Stimulated activated CD4-positive, alpha-beta T cell treated with anti-CD3 and anti-CD28 coated beads, Interleukin-15, amount 100 ng/mL, for 48 hours (primary cell): ENCODE measurements at regions not wholly inside any gene's neighbourhood (a gene's known extent, or its start where the extent isn't known, plus 50 kb on each side); places are given as distances from the start of the nearest gene placed in this dataset.

Source experiments
- DNase-seq, 2 donors: peaks; one replicate each; pipeline ENCODE4 v3.0.0-alpha.2; 2020; ENCODE audit warnings: low read depth in 2 of 2

GRCh38 chr3:67288466-67289106 lies 290.5 kb downstream of the KBTBD8 start:
- DNase-seq: no peak

GRCh38 chr3:67289626-67290025 lies 291.5 kb downstream of the KBTBD8 start:
- DNase-seq: no peak

- no peak for DNase-seq
Measured at GRCh38 chr3:67290438-67290837, 292.3 kb downstream of the KBTBD8 start.

- DNase-seq: no peak
Measured at GRCh38 chr3:67291287-67292252, 293.5 kb downstream of the KBTBD8 start.

GRCh38 chr3:67292356-67293121 lies 294.4 kb downstream of the KBTBD8 start:
- no peak for DNase-seq

DNA sequence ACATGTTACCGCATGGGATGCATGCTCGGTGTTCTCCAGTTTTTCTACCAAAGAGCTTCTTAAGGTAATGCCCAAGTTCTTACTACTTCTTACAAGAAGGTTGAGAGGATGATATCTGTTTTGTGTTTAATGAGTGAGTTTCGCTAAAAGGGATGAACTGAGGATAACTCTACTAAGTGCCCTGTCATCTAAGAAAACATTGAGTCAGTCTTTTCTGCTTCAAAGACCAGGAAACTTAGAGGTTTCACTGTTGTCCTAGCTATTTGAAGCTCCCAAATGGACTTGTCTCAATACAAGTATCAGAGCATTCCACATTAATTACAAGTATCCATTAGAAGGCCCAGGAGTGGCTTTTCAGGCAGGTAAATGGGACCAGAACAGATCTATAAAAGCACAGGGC lies 296.2 kb downstream of the KBTBD8 start:
- DNase-seq: no peak

- no peak for DNase-seq
Measured at GRCh38 chr3:67296039-67296892, 298.2 kb downstream of the KBTBD8 start.

- no peak for DNase-seq
Measured at GRCh38 chr3:67297715-67298475, 299.8 kb downstream of the KBTBD8 start.

- DNase-seq: no peak
Measured at GRCh38 chr3:67301556-67301955, 303.4 kb downstream of the KBTBD8 start.

GRCh38 chr3:67302489-67302888 lies 304.4 kb downstream of the KBTBD8 start:
- no peak for DNase-seq

- no peak for DNase-seq
Measured at GRCh38 chr3:67305160-67305559, 307.1 kb downstream of the KBTBD8 start.

- no peak for DNase-seq
Measured at GRCh38 chr3:67305922-67306321, 307.8 kb downstream of the KBTBD8 start.

DNA sequence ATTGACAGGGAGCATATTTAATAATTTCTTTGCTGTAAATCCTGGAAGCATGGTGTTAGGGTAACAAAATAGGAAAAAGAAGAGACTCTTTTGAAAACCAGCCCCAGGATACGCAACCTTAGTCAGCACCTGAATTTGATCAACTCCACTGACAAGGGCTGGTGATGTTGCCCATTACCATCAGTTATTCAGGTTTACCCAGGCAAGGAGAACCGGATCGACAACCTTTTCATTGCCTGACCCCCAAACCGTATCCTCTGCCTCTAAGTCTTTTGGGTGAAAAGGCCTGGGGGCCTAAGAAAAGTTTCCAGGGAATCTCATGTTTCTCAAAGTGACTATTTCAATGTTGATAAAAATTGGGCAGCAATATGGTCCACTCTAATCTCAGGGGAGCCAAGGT lies 313.3 kb downstream of the KBTBD8 start:
- no peak for DNase-seq

DNA sequence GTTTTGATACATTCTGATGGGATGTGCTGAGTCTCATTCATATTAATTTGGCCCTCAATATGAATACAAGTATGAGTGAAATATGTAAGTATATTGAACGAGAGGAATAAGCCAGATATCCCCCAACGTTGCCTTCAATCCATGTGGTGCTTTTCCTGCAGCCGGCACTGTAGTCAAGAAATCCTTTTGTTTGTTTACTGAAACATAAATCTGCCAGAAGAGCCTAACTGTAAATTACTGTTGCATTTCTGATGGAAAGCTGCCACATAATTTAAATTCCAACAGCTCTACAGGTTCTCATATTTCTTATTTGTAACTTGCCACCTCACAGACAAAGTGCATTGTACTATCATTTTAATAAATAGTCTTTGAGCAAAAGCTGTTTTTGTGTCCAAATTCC lies 314.0 kb downstream of the KBTBD8 start:
- DNase-seq: no peak

GRCh38 chr3:67318162-67318561 lies 320.1 kb downstream of the KBTBD8 start:
- no peak for DNase-seq

DNA sequence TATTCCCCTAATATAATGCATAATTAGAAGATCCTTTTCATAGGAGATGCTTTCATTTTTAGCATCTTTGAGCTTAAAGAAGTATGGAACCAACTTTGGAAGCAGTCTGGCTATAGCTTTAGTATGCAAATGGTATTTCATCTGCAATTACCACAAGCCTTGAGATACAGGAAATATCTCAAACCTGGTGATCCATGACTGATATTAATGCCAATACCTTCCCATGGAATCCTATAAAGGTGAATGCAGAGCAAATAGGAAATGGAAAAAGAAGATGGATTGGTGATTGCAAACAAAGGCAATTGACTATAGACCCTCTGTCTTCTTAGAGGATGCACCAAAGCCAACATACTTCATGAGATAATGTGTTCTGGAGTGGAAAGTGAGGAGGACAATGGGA lies 326.4 kb downstream of the KBTBD8 start:
- no peak for DNase-seq
